Spinal cord (tissue), 9 donors: ENCODE measurements at regions not wholly inside any gene's neighbourhood (a gene's known extent, or its start where the extent isn't known, plus 50 kb on each side); places are given as distances from the start of the nearest gene placed in this dataset.
"Not testable (repeated sequence)": the region's sequence is repeated elsewhere in the genome, so short reads cannot be mapped to it uniquely, and the experiment has no call there.

Source experiments
- DNase-seq, 6 donors: peaks; one replicate each; pipeline versions ENCODE4 v3.0.0 to v3.0.0-alpha.2; 2013 to 2015; ENCODE audit warnings: low spot score in 6 of 6, low read depth in 4 of 6
- H3K27ac ChIP-seq: one replicate; pipeline ENCODE4 v1.5.1; 2013; ENCODE audit warnings: low read depth, low read length, control low read depth
- H3K27me3 ChIP-seq: one replicate; pipeline ENCODE4 v1.6.1; 2013; ENCODE audit warnings: low read length; ENCODE audit not compliant: control insufficient read depth, insufficient read depth
- H3K36me3 ChIP-seq: one replicate; pipeline ENCODE4 v1.6.1; 2013; ENCODE audit warnings: low read length; ENCODE audit not compliant: control insufficient read depth, insufficient read depth
- H3K4me1 ChIP-seq: one replicate; pipeline ENCODE4 v1.6.1; 2013; ENCODE audit warnings: low read length; ENCODE audit not compliant: control insufficient read depth, insufficient read depth
- H3K4me3 ChIP-seq: one replicate; pipeline ENCODE4 v1.5.1; 2013; ENCODE audit warnings: low read depth, low read length, control low read depth
- H3K9me3 ChIP-seq: one replicate; pipeline ENCODE4 v1.6.1; 2013; ENCODE audit warnings: low read length; ENCODE audit not compliant: control insufficient read depth, insufficient read depth
- WGBS: methylation state at CpG from one replicate; pipeline ENCODE4 v1.1.5; 2013; ENCODE audit warnings: missing lambda C conversion rate; ENCODE audit not compliant: insufficient coverage; 5-methylcytosine and 5-hydroxymethylcytosine counted together
- donor health status: healthy.

- H3K36me3 ChIP-seq, result no peaks in the 10 kb centered on the region
- no peak overlapping the region for H3K4me3 ChIP-seq
- H3K4me1 ChIP-seq, result no peaks in the 10 kb centered on the region
- H3K27me3 ChIP-seq, result no peaks in the 10 kb centered on the region
- no peaks in the 10 kb centered on the region for H3K9me3 ChIP-seq
- no peak overlapping the region for H3K27ac ChIP-seq
- WGBS, result 96% methylated on average over 3 of the region's 5 CpGs
- no peak for DNase-seq
Observed at GRCh38 chr16:59552164-59552563, 818.0 kb upstream of the GOT2 start.

GRCh38 chr16:59545721-59546120 is 811.6 kb upstream of the GOT2 start:
- H3K36me3 ChIP-seq, result no peaks in the 10 kb centered on the region
- no peaks in the 10 kb centered on the region for H3K27me3 ChIP-seq
- no peak overlapping the region for H3K4me3 ChIP-seq
- no peaks in the 10 kb centered on the region for H3K4me1 ChIP-seq
- H3K27ac ChIP-seq, result no peak overlapping the region
- H3K9me3 ChIP-seq, result no peaks in the 10 kb centered on the region
- DNase-seq, result no peak
- WGBS, result no CpG with 5 or more reads among the region's 1 CpG

- WGBS, result no CpG with 5 or more reads among the region's 4 CpGs
- no peak overlapping the region for H3K4me3 ChIP-seq
- DNase-seq, result no peak
- H3K9me3 ChIP-seq, result no peaks in the 10 kb centered on the region
- H3K36me3 ChIP-seq, result no peaks in the 10 kb centered on the region
- no peaks in the 10 kb centered on the region for H3K4me1 ChIP-seq
- no peaks in the 10 kb centered on the region for H3K27me3 ChIP-seq
- H3K27ac ChIP-seq, result no peak overlapping the region
Observed at GRCh38 chr16:59543641-59544040, 809.5 kb upstream of the GOT2 start.

- Histone ChIP-seq H3K9me3 (no peaks in the 10 kb centered on the region), H3K36me3 (no peaks in the 10 kb centered on the region), H3K4me3 (no peak overlapping the region), H3K4me1 (no peaks in the 10 kb centered on the region), H3K27ac (no peak overlapping the region), H3K27me3 (no peaks in the 10 kb centered on the region)
- 77% methylated on average over 3 of the region's 8 CpGs for WGBS
- no peak for DNase-seq
Observed at GRCh38 chr16:59540621-59541020, 806.5 kb upstream of the GOT2 start.

- DNase-seq, result no peak
- Histone ChIP-seq H3K4me1 (no peaks in the 10 kb centered on the region), H3K9me3 (no peaks in the 10 kb centered on the region), H3K36me3 (no peaks in the 10 kb centered on the region), H3K27ac (no peak overlapping the region), H3K27me3 (no peaks in the 10 kb centered on the region), H3K4me3 (no peak overlapping the region)
- 70% methylated on average over 2 of the region's 4 CpGs for WGBS
Observed at GRCh38 chr16:59535298-59535697, 801.2 kb upstream of the GOT2 start.

- H3K36me3 ChIP-seq, result no peaks in the 10 kb centered on the region
- H3K9me3 ChIP-seq, result no peaks in the 10 kb centered on the region
- no peaks in the 10 kb centered on the region for H3K27me3 ChIP-seq
- no peaks in the 10 kb centered on the region for H3K4me1 ChIP-seq
- 84% methylated on average over 5 of the region's 14 CpGs for WGBS
- H3K27ac ChIP-seq, result no peak overlapping the region
- no peak overlapping the region for H3K4me3 ChIP-seq
- peak in 1 of 6 donors; percentile 83 for DNase-seq
Observed at GRCh38 chr16:59527206-59527997, 793.3 kb upstream of the GOT2 start.

GRCh38 chr16:59522826-59523225 is 788.7 kb upstream of the GOT2 start:
- Histone ChIP-seq H3K9me3 (no peaks in the 10 kb centered on the region), H3K36me3 (no peaks in the 10 kb centered on the region), H3K4me3 (no peak overlapping the region), H3K27me3 (no peaks in the 10 kb centered on the region), H3K4me1 (no peaks in the 10 kb centered on the region), H3K27ac (no peak overlapping the region)
- peak in 1 of 6 donors; percentile 53 for DNase-seq
- no CpG with 5 or more reads among the region's 3 CpGs for WGBS

GRCh38 chr16:59518721-59519120 is 784.6 kb upstream of the GOT2 start:
- H3K27ac ChIP-seq, H3K4me1 ChIP-seq, H3K9me3 ChIP-seq, H3K27me3 ChIP-seq, DNase-seq, H3K36me3 ChIP-seq, H3K4me3 ChIP-seq: not testable (repeated sequence)
- WGBS, result 98% methylated on average over 5 of the region's 5 CpGs

GRCh38 chr16:59514651-59515050 is 780.5 kb upstream of the GOT2 start:
- no peaks in the 10 kb centered on the region for H3K36me3 ChIP-seq
- no peaks in the 10 kb centered on the region for H3K27me3 ChIP-seq

GRCh38 chr16:59510008-59510424 is 775.9 kb upstream of the GOT2 start:
- H3K9me3 ChIP-seq, result no peaks in the 10 kb centered on the region
- no CpG with 5 or more reads among the region's 3 CpGs for WGBS
- no peaks in the 10 kb centered on the region for H3K27me3 ChIP-seq
- H3K4me1 ChIP-seq, result no peaks in the 10 kb centered on the region
- DNase-seq, result peak; percentile 26 to 92 (median 62)
- H3K27ac ChIP-seq, result no peak overlapping the region
- H3K4me3 ChIP-seq, result no peak overlapping the region
- H3K36me3 ChIP-seq, result no peaks in the 10 kb centered on the region

More at GRCh38 chr16:59514651-59515050, 780.5 kb upstream of the GOT2 start:
- Histone ChIP-seq H3K4me1 (no peaks in the 10 kb centered on the region), H3K27ac (no peak overlapping the region), H3K4me3 (no peak overlapping the region), H3K9me3 (no peaks in the 10 kb centered on the region)
- DNase-seq, result no peak
- WGBS, result no CpG with 5 or more reads among the region's 4 CpGs
